ENCODE measurements at regions not wholly inside any gene's neighbourhood (a gene's known extent, or its start where the extent isn't known, plus 50 kb on each side); places are given as distances from the start of the nearest gene placed in this dataset.

DNA sequence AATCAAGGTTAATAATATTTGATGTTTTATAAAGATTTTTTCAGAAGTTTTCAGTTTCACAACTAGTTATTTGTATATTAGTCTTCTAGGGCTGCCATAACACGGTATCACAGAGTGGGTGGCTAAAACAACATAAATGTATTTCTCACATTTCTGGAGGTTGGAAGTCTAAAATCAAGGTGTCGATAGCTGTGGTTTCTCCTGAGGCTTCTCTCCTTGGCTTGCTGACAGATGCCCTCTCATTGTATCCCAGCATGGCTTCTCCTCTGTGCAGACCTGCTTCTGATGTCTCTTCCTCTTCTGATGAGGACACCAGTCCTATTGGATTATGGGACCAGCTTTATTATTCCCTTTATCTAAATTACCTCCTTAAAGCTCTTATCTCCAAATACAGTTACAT, 1456.6 kb downstream of the STIM2 start:
- Histone ChIP-seq H3K4me3 (ENCODE audit: low read length in 2 of 2) (no peak overlapping the region), H3K36me3 (ENCODE audit: insufficient read depth, low read length) (no peaks in the 10 kb centered on the region), H3K9me3 (ENCODE audit: control insufficient read depth in 1 of 2, low read length in 2 of 2) (no peaks in the 10 kb centered on the region), H3K27ac (ENCODE audit: low read depth, low read length) (no peak overlapping the region), H3K4me1 (ENCODE audit: insufficient read depth, low read length) (no peaks in the 10 kb centered on the region), H3K27me3 (ENCODE audit: insufficient read depth, low read length) (no peaks in the 10 kb centered on the region)
- Mint-ChIP-seq H3K27ac (no peak overlapping the region), H3K4me3 (no peak overlapping the region), H3K27me3 (no peaks in the 10 kb centered on the region), H3K36me3 (no peaks in the 10 kb centered on the region), H3K4me1 (no peaks in the 10 kb centered on the region), H3K9me3 (peaks cover 0 to 23% (median under 1%) of the 10 kb centered on the region in 8 donors)
- POLR2A ChIA-PET (ENCODE audit: partially characterized antibody): no interaction called here
- intact Hi-C loops (cut with micrococcal nuclease): no loop called here
- CTCF ChIA-PET (ENCODE audit: partially characterized antibody): no interaction called here
- no peak for DNase-seq

GRCh38 chr4:28334249-28334648, 1473.6 kb downstream of the STIM2 start:
- H3K9me3 ChIP-seq (ENCODE audit: control insufficient read depth in 1 of 2, low read length in 2 of 2): no peaks in the 10 kb centered on the region
- DNase-seq: no peak
- no peak overlapping the region for H3K27ac Mint-ChIP-seq
- POLR2A ChIA-PET (ENCODE audit: partially characterized antibody): no interaction called here
- H3K4me3 ChIP-seq (ENCODE audit: low read length in 2 of 2): no peak overlapping the region
- no peaks in the 10 kb centered on the region for H3K27me3 Mint-ChIP-seq
- intact Hi-C loops (cut with micrococcal nuclease): no loop called here
- H3K27me3 ChIP-seq (ENCODE audit: insufficient read depth, low read length): no peaks in the 10 kb centered on the region
- peaks cover 0 to 13% (median 1%) of the 10 kb centered on the region in 8 donors for H3K9me3 Mint-ChIP-seq
- H3K4me3 Mint-ChIP-seq: no peak overlapping the region
- H3K4me1 ChIP-seq (ENCODE audit: insufficient read depth, low read length): no peaks in the 10 kb centered on the region
- H3K4me1 Mint-ChIP-seq: no peaks in the 10 kb centered on the region
- H3K27ac ChIP-seq (ENCODE audit: low read depth, low read length): no peak overlapping the region
- H3K36me3 ChIP-seq (ENCODE audit: insufficient read depth, low read length): no peaks in the 10 kb centered on the region
- no peaks in the 10 kb centered on the region for H3K36me3 Mint-ChIP-seq
- CTCF ChIA-PET (ENCODE audit: partially characterized antibody): no interaction called here

DNA sequence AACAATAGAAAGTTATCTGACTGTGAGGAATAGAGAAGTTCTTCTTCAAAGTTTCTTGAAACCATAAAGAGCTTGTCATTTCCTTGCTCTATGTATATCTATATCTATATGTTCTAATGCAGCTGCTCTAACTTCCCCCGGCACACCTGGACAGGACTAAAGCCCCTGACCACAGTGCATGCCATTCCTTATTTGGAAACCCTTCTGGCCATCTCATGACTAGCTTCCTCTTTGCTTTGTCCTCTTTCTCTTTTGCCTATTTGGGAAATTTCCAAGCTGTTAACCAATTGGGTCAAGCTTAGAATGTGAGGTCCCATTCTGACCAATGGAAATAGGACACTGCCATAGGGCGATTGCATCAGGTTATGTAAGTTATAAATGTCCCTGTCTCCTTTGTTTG, 1481.1 kb downstream of the STIM2 start:
- Mint-ChIP-seq H3K9me3 (peaks cover 0 to 21% (median 7%) of the 10 kb centered on the region in 8 donors), H3K27me3 (no peaks in the 10 kb centered on the region), H3K27ac (no peak overlapping the region), H3K4me3 (no peak overlapping the region), H3K36me3 (no peaks in the 10 kb centered on the region), H3K4me1 (no peaks in the 10 kb centered on the region)
- Histone ChIP-seq H3K27ac (ENCODE audit: low read depth, low read length) (no peak overlapping the region), H3K27me3 (ENCODE audit: insufficient read depth, low read length) (no peaks in the 10 kb centered on the region), H3K9me3 (ENCODE audit: control insufficient read depth in 1 of 2, low read length in 2 of 2) (no peaks in the 10 kb centered on the region), H3K4me3 (ENCODE audit: low read length in 2 of 2) (no peak overlapping the region), H3K36me3 (ENCODE audit: insufficient read depth, low read length) (no peaks in the 10 kb centered on the region), H3K4me1 (ENCODE audit: insufficient read depth, low read length) (no peaks in the 10 kb centered on the region)
- no peak for DNase-seq
- ChIA-PET CTCF (ENCODE audit: partially characterized antibody) (no interaction called here), POLR2A (ENCODE audit: partially characterized antibody) (no interaction called here)
- intact Hi-C loops (cut with micrococcal nuclease): no loop called here

DNA sequence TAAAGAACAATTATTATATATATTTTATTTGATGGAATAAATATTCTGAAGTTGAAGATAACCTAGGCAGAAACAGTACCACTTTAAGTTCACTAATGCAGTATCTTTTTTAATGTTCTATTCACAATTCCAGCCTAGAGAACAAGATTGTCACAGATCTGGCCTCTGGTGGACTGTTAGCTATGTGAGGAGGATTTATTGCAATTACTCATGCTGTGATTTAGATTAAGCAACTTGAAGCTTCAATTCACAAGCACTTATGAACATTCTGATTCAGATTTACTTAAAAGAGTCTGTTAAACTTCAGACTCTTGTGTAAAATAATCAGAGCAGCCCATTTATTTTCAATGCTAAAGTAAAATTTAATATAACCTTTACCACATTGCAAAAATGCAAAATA, 1489.8 kb downstream of the STIM2 start:
- DNase-seq: no peak
- ChIA-PET POLR2A (ENCODE audit: partially characterized antibody) (no interaction called here), CTCF (ENCODE audit: partially characterized antibody) (no interaction called here)
- H3K27me3 Mint-ChIP-seq: no peaks in the 10 kb centered on the region
- H3K4me3 Mint-ChIP-seq: no peak overlapping the region
- intact Hi-C loops (cut with micrococcal nuclease): no loop called here
- Histone ChIP-seq H3K4me3 (ENCODE audit: low read length in 2 of 2) (no peak overlapping the region), H3K27me3 (ENCODE audit: insufficient read depth, low read length) (no peaks in the 10 kb centered on the region), H3K27ac (ENCODE audit: low read depth, low read length) (no peak overlapping the region), H3K9me3 (ENCODE audit: control insufficient read depth in 1 of 2, low read length in 2 of 2) (no peaks in the 10 kb centered on the region), H3K4me1 (ENCODE audit: insufficient read depth, low read length) (no peaks in the 10 kb centered on the region), H3K36me3 (ENCODE audit: insufficient read depth, low read length) (no peaks in the 10 kb centered on the region)
- H3K4me1 Mint-ChIP-seq: no peaks in the 10 kb centered on the region
- no peaks in the 10 kb centered on the region for H3K36me3 Mint-ChIP-seq
- peaks cover 2 to 9% (median 5%) of the 10 kb centered on the region in 8 donors for H3K9me3 Mint-ChIP-seq
- H3K27ac Mint-ChIP-seq: no peak overlapping the region

GRCh38 chr4:28351102-28351501, 1490.5 kb downstream of the STIM2 start:
- DNase-seq: no peak
- H3K9me3 Mint-ChIP-seq: peaks cover 2 to 11% (median 5%) of the 10 kb centered on the region in 8 donors
- POLR2A ChIA-PET (ENCODE audit: partially characterized antibody): no interaction called here
- Histone ChIP-seq H3K36me3 (ENCODE audit: insufficient read depth, low read length) (no peaks in the 10 kb centered on the region), H3K4me1 (ENCODE audit: insufficient read depth, low read length) (no peaks in the 10 kb centered on the region), H3K27me3 (ENCODE audit: insufficient read depth, low read length) (no peaks in the 10 kb centered on the region), H3K27ac (ENCODE audit: low read depth, low read length) (no peak overlapping the region), H3K9me3 (ENCODE audit: control insufficient read depth in 1 of 2, low read length in 2 of 2) (no peaks in the 10 kb centered on the region), H3K4me3 (ENCODE audit: low read length in 2 of 2) (no peak overlapping the region)
- no peak overlapping the region for H3K4me3 Mint-ChIP-seq
- CTCF ChIA-PET (ENCODE audit: partially characterized antibody): no interaction called here
- no peaks in the 10 kb centered on the region for H3K4me1 Mint-ChIP-seq
- intact Hi-C loops (cut with micrococcal nuclease): no loop called here
- no peaks in the 10 kb centered on the region for H3K36me3 Mint-ChIP-seq
- no peaks in the 10 kb centered on the region for H3K27me3 Mint-ChIP-seq
- no peak overlapping the region for H3K27ac Mint-ChIP-seq

- intact Hi-C loops (cut with micrococcal nuclease): no loop called here
- H3K4me3 Mint-ChIP-seq: no peak overlapping the region
- Histone ChIP-seq H3K4me1 (ENCODE audit: insufficient read depth, low read length) (no peaks in the 10 kb centered on the region), H3K27me3 (ENCODE audit: insufficient read depth, low read length) (no peaks in the 10 kb centered on the region), H3K36me3 (ENCODE audit: insufficient read depth, low read length) (no peaks in the 10 kb centered on the region), H3K27ac (ENCODE audit: low read depth, low read length) (no peak overlapping the region), H3K9me3 (ENCODE audit: control insufficient read depth in 1 of 2, low read length in 2 of 2) (no peaks in the 10 kb centered on the region), H3K4me3 (ENCODE audit: low read length in 2 of 2) (no peak overlapping the region)
- ChIA-PET CTCF (ENCODE audit: partially characterized antibody) (no interaction called here), POLR2A (ENCODE audit: partially characterized antibody) (no interaction called here)
- no peaks in the 10 kb centered on the region for H3K36me3 Mint-ChIP-seq
- DNase-seq: no peak
- H3K9me3 Mint-ChIP-seq: peaks cover 2 to 14% (median 5%) of the 10 kb centered on the region in 8 donors
- no peak overlapping the region for H3K27ac Mint-ChIP-seq
- no peaks in the 10 kb centered on the region for H3K27me3 Mint-ChIP-seq
- H3K4me1 Mint-ChIP-seq: no peaks in the 10 kb centered on the region
Measured at GRCh38 chr4:28351826-28352225, 1491.2 kb downstream of the STIM2 start.

- Histone ChIP-seq H3K4me3 (ENCODE audit: low read length in 2 of 2) (no peak overlapping the region), H3K4me1 (ENCODE audit: insufficient read depth, low read length) (no peaks in the 10 kb centered on the region), H3K27ac (ENCODE audit: low read depth, low read length) (no peak overlapping the region), H3K36me3 (ENCODE audit: insufficient read depth, low read length) (no peaks in the 10 kb centered on the region), H3K9me3 (ENCODE audit: control insufficient read depth in 1 of 2, low read length in 2 of 2) (no peaks in the 10 kb centered on the region), H3K27me3 (ENCODE audit: insufficient read depth, low read length) (no peaks in the 10 kb centered on the region)
- no peak overlapping the region for H3K4me3 Mint-ChIP-seq
- CTCF ChIA-PET (ENCODE audit: partially characterized antibody): no interaction called here
- intact Hi-C loops (cut with micrococcal nuclease): no loop called here
- DNase-seq: no peak
- no peaks in the 10 kb centered on the region for H3K4me1 Mint-ChIP-seq
- no peaks in the 10 kb centered on the region for H3K27me3 Mint-ChIP-seq
- POLR2A ChIA-PET (ENCODE audit: partially characterized antibody): no interaction called here
- peaks cover 0 to 18% (median 4%) of the 10 kb centered on the region in 8 donors for H3K9me3 Mint-ChIP-seq
- H3K36me3 Mint-ChIP-seq: no peaks in the 10 kb centered on the region
- no peak overlapping the region for H3K27ac Mint-ChIP-seq
Measured at GRCh38 chr4:28354880-28355656, 1494.4 kb downstream of the STIM2 start.

DNA sequence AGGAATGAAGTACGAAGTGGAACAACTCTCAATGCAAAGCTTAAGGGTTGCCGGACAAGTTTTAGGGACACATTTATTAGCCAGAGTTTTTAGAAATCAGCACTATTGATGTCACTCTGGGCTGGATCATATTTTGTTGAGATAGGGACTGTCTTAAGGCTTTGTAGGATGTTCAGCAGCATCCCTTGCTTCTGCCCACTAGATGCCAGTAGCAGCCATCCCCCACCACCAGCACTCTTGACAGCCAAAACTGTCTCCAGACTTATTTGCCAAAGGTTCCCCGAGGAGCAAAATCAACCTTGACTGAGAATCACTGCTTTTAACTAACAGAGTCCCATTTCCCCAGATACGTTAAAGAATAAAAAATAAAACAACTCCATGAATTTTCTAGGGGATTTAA, 1497.3 kb downstream of the STIM2 start:
- intact Hi-C loops (cut with micrococcal nuclease): no loop called here
- no peak overlapping the region for H3K27ac Mint-ChIP-seq

More for the DNA sequence above, 1497.3 kb downstream of the STIM2 start:
- no peaks in the 10 kb centered on the region for H3K9me3 ChIP-seq (ENCODE audit: control insufficient read depth in 1 of 2, low read length in 2 of 2)
- no peak for DNase-seq
- Mint-ChIP-seq H3K27me3 (no peaks in the 10 kb centered on the region), H3K4me3 (no peak overlapping the region), H3K4me1 (no peaks in the 10 kb centered on the region), H3K36me3 (no peaks in the 10 kb centered on the region), H3K9me3 (peaks cover 0 to 23% (median 2%) of the 10 kb centered on the region in 8 donors)
- no peak overlapping the region for H3K27ac ChIP-seq (ENCODE audit: low read depth, low read length)
- ChIA-PET CTCF (ENCODE audit: partially characterized antibody) (no interaction called here), POLR2A (ENCODE audit: partially characterized antibody) (no interaction called here)
- H3K27me3 ChIP-seq (ENCODE audit: insufficient read depth, low read length): no peaks in the 10 kb centered on the region
- H3K4me3 ChIP-seq (ENCODE audit: low read length in 2 of 2): no peak overlapping the region
- no peaks in the 10 kb centered on the region for H3K4me1 ChIP-seq (ENCODE audit: insufficient read depth, low read length)
- no peaks in the 10 kb centered on the region for H3K36me3 ChIP-seq (ENCODE audit: insufficient read depth, low read length)

Data from CD4-positive, alpha-beta memory T cell (primary cell).